BJ (cell line): ENCODE measurements at regions not wholly inside any gene's neighbourhood (a gene's known extent, or its start where the extent isn't known, plus 50 kb on each side); places are given as distances from the start of the nearest gene placed in this dataset.

Experiments
- CTCF ChIA-PET: fragments of 350-600 bp; formaldehyde crosslinking; extraction: SDS; loops from one replicate; lab custom pipeline; 2021; ENCODE audit warnings: antibody characterized with exemption, inconsistent platforms; lab: Yijun Ruan, JAX
- POLR2A ChIA-PET: fragments of 300-600 bp; sonication (Branson Sonifier 250); formaldehyde crosslinking; extraction: SDS; loops from one replicate; lab custom pipeline; 2021; ENCODE audit warnings: antibody characterized with exemption; lab: Charles Lee
- DNase-seq: peaks from one replicate; pipeline ENCODE4 v3.0.0-alpha.2; 2011; ENCODE audit warnings: low read depth
- H3K27me3 ChIP-seq: 2 replicates; pipeline ENCODE4 v1.6.0; 2011; ENCODE audit warnings: low read length; ENCODE audit not compliant: control insufficient read depth, insufficient read depth
- H3K36me3 ChIP-seq: 2 replicates; pipeline ENCODE4 v1.5.1; 2011; ENCODE audit warnings: low read length; ENCODE audit not compliant: control insufficient read depth, insufficient read depth
- H3K4me3 ChIP-seq: 2 replicates; pipeline ENCODE4 v1.5.1; 2011; ENCODE audit warnings: low read depth, mild to moderate bottlenecking, control low read depth, low read length
- CTCF ChIP-seq: IDR thresholded peaks from 2 replicates; pipeline ENCODE4 v1.5.1; 2011; ENCODE audit warnings: low read depth, mild to moderate bottlenecking, control low read depth, inconsistent platforms, low read length, moderate library complexity; ENCODE audit not compliant: insufficient read depth

GRCh38 chr9:105046907-105047741 lies 119.2 kb upstream of the ABCA1 start:
- ChIA-PET CTCF (no interaction called here), POLR2A (interaction anchor here (0.8 kb wide), 1 partner anchor 79 kb away, joined by 22 read pairs; no protein-coding TSS in a partner anchor)
- no peak for DNase-seq
- H3K36me3 ChIP-seq: no peaks in the 10 kb centered on the region
- no peaks in the 10 kb centered on the region for H3K27me3 ChIP-seq
- no peak for TF ChIP-seq CTCF
- no peak overlapping the region for H3K4me3 ChIP-seq

DNA sequence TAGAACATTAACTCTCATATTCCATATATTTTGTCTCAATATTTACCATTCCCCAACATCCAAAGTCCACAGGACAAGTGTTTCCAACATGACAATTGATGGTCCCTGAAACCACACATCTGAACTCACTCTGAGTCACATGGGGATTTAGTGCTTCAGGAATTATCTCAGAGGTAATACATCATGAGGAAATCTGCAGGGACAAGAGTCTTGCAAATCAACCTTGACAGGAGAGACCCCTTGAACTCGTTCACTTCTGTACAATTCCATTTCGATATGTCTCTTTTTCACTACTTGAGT lies 119.7 kb upstream of the ABCA1 start:
- Histone ChIP-seq H3K27me3 (no peaks in the 10 kb centered on the region), H3K4me3 (no peak overlapping the region), H3K36me3 (no peaks in the 10 kb centered on the region)
- TF ChIP-seq CTCF: no peak
- CTCF ChIA-PET: interaction anchor here (1.1 kb wide), 1 partner anchor 12 kb away, joined by 3 read pairs; no protein-coding TSS in a partner anchor
- POLR2A ChIA-PET: no interaction called here
- no peak for DNase-seq

- CTCF ChIA-PET: interaction anchor here (1.1 kb wide), 1 partner anchor 13 kb away, joined by 3 read pairs; no protein-coding TSS in a partner anchor
- Histone ChIP-seq H3K4me3 (no peak overlapping the region), H3K27me3 (no peaks in the 10 kb centered on the region), H3K36me3 (no peaks in the 10 kb centered on the region)
- no peak for TF ChIP-seq CTCF
- POLR2A ChIA-PET: no interaction called here
- no peak for DNase-seq
Observed at GRCh38 chr9:105048331-105048730, 120.4 kb upstream of the ABCA1 start.

DNA sequence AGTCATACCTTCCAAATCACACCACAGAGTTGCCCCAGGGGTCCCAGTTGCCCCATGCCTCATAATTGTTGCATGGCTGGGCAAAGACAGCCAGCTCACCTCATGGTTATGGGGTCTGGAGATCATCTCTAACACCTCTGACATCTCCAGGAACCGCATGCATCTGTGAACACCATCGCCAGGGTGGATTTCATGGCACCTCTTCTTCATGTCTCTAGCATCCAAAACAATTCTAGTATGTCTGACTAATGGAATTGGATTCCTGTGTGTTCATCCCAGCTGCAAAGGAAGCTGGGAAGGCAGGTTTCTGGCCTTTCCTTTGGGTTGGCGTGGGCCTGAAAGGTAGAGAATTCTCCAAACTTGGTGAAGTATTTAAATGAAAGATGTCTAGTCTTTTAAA lies 122.3 kb upstream of the ABCA1 start:
- DNase-seq: no peak
- no peak for TF ChIP-seq CTCF
- no peak overlapping the region for H3K4me3 ChIP-seq
- POLR2A ChIA-PET: no interaction called here
- H3K27me3 ChIP-seq: no peaks in the 10 kb centered on the region
- CTCF ChIA-PET: no interaction called here
- H3K36me3 ChIP-seq: no peaks in the 10 kb centered on the region

DNA sequence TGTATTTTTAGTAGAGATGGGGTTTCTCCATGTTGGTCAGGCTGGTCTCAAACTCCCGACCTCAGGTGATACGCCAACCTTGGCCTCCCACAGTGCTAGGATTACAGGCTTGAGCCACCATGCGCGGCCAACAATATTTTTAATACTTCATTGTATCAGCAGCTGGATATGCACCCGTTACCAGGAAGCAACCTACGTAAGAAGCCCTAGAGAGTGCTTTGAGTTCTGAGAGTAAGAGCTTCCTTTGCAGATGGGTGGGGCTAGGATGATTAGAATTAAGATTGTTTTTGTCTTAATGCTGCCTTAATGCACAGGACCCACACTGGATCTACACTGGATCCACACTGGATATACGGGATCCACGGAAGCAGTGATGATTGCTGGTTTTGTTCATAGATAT lies 123.9 kb upstream of the ABCA1 start:
- Histone ChIP-seq H3K4me3 (no peak overlapping the region), H3K36me3 (no peaks in the 10 kb centered on the region), H3K27me3 (no peaks in the 10 kb centered on the region)
- POLR2A ChIA-PET: no interaction called here
- CTCF ChIA-PET: no interaction called here
- no peak for TF ChIP-seq CTCF
- DNase-seq: no peak
